GM23338 (cell line): ENCODE measurements at regions not wholly inside any gene's neighbourhood (a gene's known extent, or its start where the extent isn't known, plus 50 kb on each side); places are given as distances from the start of the nearest gene placed in this dataset.
A peak's percentile ranks its signal among the peaks of the same experiment; 100 is the strongest.

Experiments
- ATAC-seq: fragments of 200-7000 bp; cut with Tn5 transposase; 3 replicates; pipeline ENCODE4 v1.9.1; 2020
- DNase-seq: peaks from one replicate; pipeline ENCODE4 v3.0.0-alpha.2; 2015; ENCODE audit warnings: low spot score
- H2AFZ ChIP-seq: fragments of 200-600 bp; sonication (generic); 2 replicates; pipeline ENCODE4 v1.8.0; 2016; ENCODE audit warnings: antibody characterized with exemption, mild to moderate bottlenecking, moderate library complexity
- H3F3A ChIP-seq: fragments of 200-600 bp; sonication (generic); replicated peaks from 2 replicates; pipeline ENCODE4 v1.8.0; 2017; ENCODE audit warnings: antibody characterized with exemption, mixed run types, low read depth
- H3K27ac ChIP-seq: fragments of 200-600 bp; sonication (generic); 2 replicates; pipeline ENCODE4 v1.6.1; 2016; ENCODE audit warnings: low read depth
- H3K27me3 ChIP-seq: fragments of 200-600 bp; sonication (generic); 2 replicates; pipeline ENCODE4 v1.8.0; 2016; ENCODE audit warnings: mild to moderate bottlenecking, mixed run types, moderate library complexity; ENCODE audit not compliant: insufficient read depth
- H3K36me3 ChIP-seq: fragments of 200-600 bp; sonication (generic); 2 replicates; pipeline ENCODE4 v1.8.0; 2016; ENCODE audit warnings: mild to moderate bottlenecking; ENCODE audit not compliant: insufficient read depth
- H3K4me1 ChIP-seq: fragments of 200-600 bp; sonication (generic); 2 replicates; pipeline ENCODE4 v1.8.0; 2016; ENCODE audit warnings: mild to moderate bottlenecking, moderate library complexity; ENCODE audit not compliant: insufficient read depth
- H3K4me2 ChIP-seq: fragments of 200-600 bp; sonication (generic); 2 replicates; pipeline ENCODE4 v1.7.1; 2017; ENCODE audit warnings: mixed run types
- H3K4me3 ChIP-seq: fragments of 200-600 bp; sonication (generic); 2 replicates; pipeline ENCODE4 v1.6.1; 2016; ENCODE audit warnings: mixed run types
- H3K79me2 ChIP-seq: fragments of 200-600 bp; sonication (generic); replicated peaks from 2 replicates; pipeline ENCODE4 v1.8.0; 2017; ENCODE audit warnings: mild to moderate bottlenecking; ENCODE audit not compliant: insufficient read depth
- H3K9me2 ChIP-seq: fragments of 200-600 bp; sonication (generic); 2 replicates; pipeline ENCODE4 v1.8.0; 2017; ENCODE audit not compliant: insufficient read depth
- H4K20me1 ChIP-seq: fragments of 200-600 bp; sonication (generic); replicated peaks from 2 replicates; pipeline ENCODE4 v1.8.0; 2017; ENCODE audit warnings: mild to moderate bottlenecking; ENCODE audit not compliant: insufficient read depth
- H3K27ac Mint-ChIP-seq: 2 replicates; pipeline ENCODE4 v1.8.0; 2020; ENCODE audit warnings: inconsistent platforms, mild to moderate bottlenecking, moderate library complexity, mixed read lengths
- H3K27me3 Mint-ChIP-seq: 3 replicates; pipeline ENCODE4 v1.8.0; 2022; ENCODE audit warnings: low read depth, mild to moderate bottlenecking, moderate library complexity, mixed read lengths, inconsistent platforms; ENCODE audit not compliant: insufficient read depth, poor library complexity
- H3K36me3 Mint-ChIP-seq: 3 replicates; pipeline ENCODE4 v1.8.0; 2021; ENCODE audit warnings: low read depth, mild to moderate bottlenecking, inconsistent platforms, moderate library complexity, mixed read lengths
- H3K4me1 Mint-ChIP-seq: 3 replicates; pipeline ENCODE4 v1.8.0; 2020; ENCODE audit warnings: mild to moderate bottlenecking, inconsistent platforms, mixed read lengths
- H3K4me3 Mint-ChIP-seq: 3 replicates; pipeline ENCODE4 v1.8.0; 2021; ENCODE audit warnings: moderate library complexity, mild to moderate bottlenecking, inconsistent platforms, mixed read lengths
- H3K9me3 Mint-ChIP-seq: 3 replicates; pipeline ENCODE4 v1.8.0; 2020; ENCODE audit warnings: moderate library complexity, mild to moderate bottlenecking, inconsistent platforms, mixed read lengths
- EZH2 ChIP-seq: fragments of 200-600 bp; sonication (generic); IDR thresholded peaks from one replicate; pipeline ENCODE4 v1.8.0; 2017; ENCODE audit warnings: antibody characterized with exemption, mild to moderate bottlenecking, low read depth; ENCODE audit not compliant: unreplicated experiment
- EZH2phosphoT487 ChIP-seq: fragments of 200-600 bp; sonication (generic); IDR thresholded peaks from one replicate; pipeline ENCODE4 v1.8.1; 2018; ENCODE audit warnings: antibody characterized with exemption; ENCODE audit not compliant: unreplicated experiment
- POLR2AphosphoS5 ChIP-seq: IDR thresholded peaks from 2 replicates; pipeline ENCODE4 v1.6.1; 2016; ENCODE audit warnings: antibody characterized with exemption, low read depth
- ZNF462 ChIP-seq: fragments of 250-450 bp; sonication (Bioruptor Pico); IDR thresholded peaks from 2 replicates; pipeline ENCODE4 v1.5.0; 2020; ENCODE audit warnings: mild to moderate bottlenecking, moderate library complexity

- TF ChIP-seq ZNF462 (CRISPR knock-in tag), result no peak
- no peak for TF ChIP-seq EZH2phosphoT487
- no peak for TF ChIP-seq POLR2AphosphoS5
- TF ChIP-seq EZH2, result no peak
Observed at GRCh38 chrX:39749135-39749534, 348.6 kb downstream of the BCOR start (continued).

DNA sequence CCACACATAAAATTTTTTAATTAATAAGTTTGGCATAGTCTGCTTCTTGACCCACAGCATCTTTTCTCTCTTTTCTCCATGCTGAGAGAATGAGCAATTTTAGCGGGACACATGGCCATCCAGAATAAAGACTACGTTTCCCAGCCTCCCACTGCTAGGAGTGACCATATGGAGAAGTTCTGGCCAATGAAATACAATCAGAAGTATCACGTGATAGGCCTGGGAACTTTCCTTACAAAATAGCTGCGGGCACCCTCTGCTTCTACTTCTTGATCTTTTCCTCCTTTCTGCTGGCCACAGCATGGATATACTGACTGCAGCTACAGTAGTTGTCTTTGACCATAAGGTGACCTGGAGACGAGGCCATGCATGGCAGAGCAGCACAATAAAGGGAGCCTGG is 348.0 kb downstream of the BCOR start:
- ATAC-seq, result peak; percentile 60
- Mint-ChIP-seq H3K36me3 (no peaks in the 10 kb centered on the region), H3K4me3 (no peak overlapping the region), H3K9me3 (no peaks in the 10 kb centered on the region; the same call in 2 of the 3 replicates), H3K4me1 (peaks cover 6% of the 10 kb centered on the region; the same call in 2 of the 3 replicates), H3K27ac (no peak overlapping the region), H3K27me3 (peaks cover 7% of the 10 kb centered on the region)
- Histone ChIP-seq H4K20me1 (no peaks in the 10 kb centered on the region), H2AFZ (no peak overlapping the region), H3K27me3 (no peaks in the 10 kb centered on the region), H3F3A (no peaks in the 10 kb centered on the region), H3K4me2 (no peak overlapping the region), H3K4me1 (no peaks in the 10 kb centered on the region), H3K9me2 (no peaks in the 10 kb centered on the region), H3K4me3 (no peak overlapping the region), H3K36me3 (no peaks in the 10 kb centered on the region), H3K79me2 (no peaks in the 10 kb centered on the region), H3K27ac (no peak overlapping the region)
- no peak for TF ChIP-seq EZH2phosphoT487
- DNase-seq, result peak; percentile 51
